K562 (cell line): ENCODE measurements at regions not wholly inside any gene's neighbourhood (a gene's known extent, or its start where the extent isn't known, plus 50 kb on each side); places are given as distances from the start of the nearest gene placed in this dataset.

ENCODE experiments used
- ATF1 ChIP-seq, 2 experiments: fragments of 450-650 bp in 1 of 2; IDR thresholded peaks; 2 replicates each; pipeline ENCODE4 v1.6.1; 2016; ENCODE audit warnings: missing compliant biosample characterization in 1 of 2, missing genetic modification characterization in 1 of 2
- FOSL1 ChIP-seq: fragments of 200-800 bp; sonication (Bioruptor generic); conservative IDR thresholded peaks from 2 replicates; pipeline ENCODE4 v1.6.1; 2016; ENCODE audit warnings: missing genetic modification characterization, missing compliant biosample characterization
- GABPB2 ChIP-seq: fragments of 250-450 bp; sonication (Bioruptor Pico); conservative IDR thresholded peaks from 2 replicates; pipeline ENCODE4 v1.5.1; 2021; ENCODE audit warnings: mild to moderate bottlenecking
- HNRNPH1 ChIP-seq: fragments of 200-400 bp; formaldehyde crosslinking; optimal IDR thresholded peaks from 2 replicates; pipeline ENCODE3; 2017; ENCODE audit warnings: low read depth, mild to moderate bottlenecking, low read length, moderate library complexity
- KAT2B ChIP-seq: IDR thresholded peaks from one replicate; pipeline ENCODE4 v1.6.1; 2012; ENCODE audit warnings: low read depth, mild to moderate bottlenecking, control low read depth, inconsistent platforms, low read length, moderate library complexity
- KLF6 ChIP-seq: fragments of 250-450 bp; sonication (Bioruptor Pico); IDR thresholded peaks from 2 replicates; pipeline ENCODE4 v1.4.0; 2020; ENCODE audit warnings: mild to moderate bottlenecking, moderate library complexity, borderline replicate concordance
- MAX ChIP-seq: sonication (generic); formaldehyde crosslinking; IDR thresholded peaks from 2 replicates; pipeline ENCODE4 v1.9.0; 2022; ENCODE audit warnings: mild to moderate bottlenecking, missing genetic modification reagents
- POU5F1 ChIP-seq: fragments of 150-350 bp; IDR thresholded peaks from 2 replicates; pipeline ENCODE4 v1.6.1; 2014; ENCODE audit warnings: borderline replicate concordance, low read length, low read depth, mild to moderate bottlenecking; ENCODE audit not compliant: partially characterized antibody
- RBFOX2 ChIP-seq: fragments of 200-400 bp; formaldehyde crosslinking; IDR thresholded peaks from 2 replicates; pipeline ENCODE4 v1.6.1; 2017; ENCODE audit warnings: low read depth, mild to moderate bottlenecking, low read length, moderate library complexity
- SOX6 ChIP-seq: fragments of 450-650 bp; IDR thresholded peaks from 2 replicates; pipeline ENCODE4 v1.6.1; 2014; ENCODE audit warnings: mild to moderate bottlenecking
- TAF1 ChIP-seq: IDR thresholded peaks from 2 replicates; pipeline ENCODE4 v1.6.1; 2011; ENCODE audit warnings: mild to moderate bottlenecking, low read length, moderate library complexity; ENCODE audit not compliant: insufficient read depth, control insufficient read depth, severe bottlenecking; ENCODE audit errors: extremely low read depth
- TAF9B ChIP-seq: fragments of 450-650 bp; IDR thresholded peaks from 2 replicates; pipeline ENCODE4 v1.6.1; 2018; ENCODE audit warnings: mild to moderate bottlenecking; ENCODE audit not compliant: partially characterized antibody
- TARDBP ChIP-seq: fragments of 450-650 bp; IDR thresholded peaks from 2 replicates; pipeline ENCODE4 v1.6.1; 2016
- TGIF2 ChIP-seq: sonication (generic); formaldehyde crosslinking; IDR thresholded peaks from 2 replicates; pipeline ENCODE4 v1.8.1; 2022; ENCODE audit warnings: mild to moderate bottlenecking, missing genetic modification reagents, moderate library complexity
- U2AF1 ChIP-seq: fragments of 200-400 bp; formaldehyde crosslinking; optimal IDR thresholded peaks from 2 replicates; pipeline ENCODE3; 2017; ENCODE audit warnings: mild to moderate bottlenecking, low read depth, low read length, moderate library complexity
- ZNF766 ChIP-seq: fragments of 200-800 bp; sonication (Bioruptor generic); conservative IDR thresholded peaks from 2 replicates; pipeline ENCODE4 v1.6.1; 2016; ENCODE audit warnings: missing genetic modification characterization, missing compliant biosample characterization

- TF ChIP-seq TAF1 (peak; percentile 66), TARDBP (no peak), TGIF2 (CRISPR knock-in tag) (no peak), SOX6 (0 out of 2 replicates have a peak, but pooled peaks have one; percentile 39), GABPB2 (CRISPR knock-in tag) (peak; percentile 40; the same call in 1 of the 2 replicates), FOSL1 (tag) (no peak), ATF1 (CRISPR knock-in tag; IDR thresholded peaks at IDR 0.05) (peak; percentile 69; the same call in 1 of the 2 replicates), ATF1 (tag; IDR thresholded peaks at IDR 0.05) (peak; percentile 87; the same call in 1 of the 2 replicates), POU5F1 (no peak), MAX (peak; percentile 66), HNRNPH1 (no peak), U2AF1 (no peak), KAT2B (no peak), TAF9B (peak; percentile 13), ZNF766 (CRISPR knock-in tag) (peak; percentile 45; the same call in 1 of the 2 replicates), KLF6 (CRISPR knock-in tag) (0 out of 2 replicates have a peak, but pooled peaks have one; percentile 71), RBFOX2 (peak; percentile 76)
These were observed 50.0 kb upstream of the EZR start (continued) for GRCh38 chr6:158868890-158869825.
